DMS114 treated with DMSO at 0.1 percent for 48 hours (cell line): ENCODE measurements at regions not wholly inside any gene's neighbourhood (a gene's known extent, or its start where the extent isn't known, plus 50 kb on each side); places are given as distances from the start of the nearest gene placed in this dataset.
"Not testable (repeated sequence)": the region's sequence is repeated elsewhere in the genome, so short reads cannot be mapped to it uniquely, and the experiment has no call there.

Experiments
- DNase-seq: peaks from one replicate; lab custom pipeline; 2025; ENCODE audit not compliant: unreplicated experiment; lab: John Stamatoyannopoulos, UW

DNA sequence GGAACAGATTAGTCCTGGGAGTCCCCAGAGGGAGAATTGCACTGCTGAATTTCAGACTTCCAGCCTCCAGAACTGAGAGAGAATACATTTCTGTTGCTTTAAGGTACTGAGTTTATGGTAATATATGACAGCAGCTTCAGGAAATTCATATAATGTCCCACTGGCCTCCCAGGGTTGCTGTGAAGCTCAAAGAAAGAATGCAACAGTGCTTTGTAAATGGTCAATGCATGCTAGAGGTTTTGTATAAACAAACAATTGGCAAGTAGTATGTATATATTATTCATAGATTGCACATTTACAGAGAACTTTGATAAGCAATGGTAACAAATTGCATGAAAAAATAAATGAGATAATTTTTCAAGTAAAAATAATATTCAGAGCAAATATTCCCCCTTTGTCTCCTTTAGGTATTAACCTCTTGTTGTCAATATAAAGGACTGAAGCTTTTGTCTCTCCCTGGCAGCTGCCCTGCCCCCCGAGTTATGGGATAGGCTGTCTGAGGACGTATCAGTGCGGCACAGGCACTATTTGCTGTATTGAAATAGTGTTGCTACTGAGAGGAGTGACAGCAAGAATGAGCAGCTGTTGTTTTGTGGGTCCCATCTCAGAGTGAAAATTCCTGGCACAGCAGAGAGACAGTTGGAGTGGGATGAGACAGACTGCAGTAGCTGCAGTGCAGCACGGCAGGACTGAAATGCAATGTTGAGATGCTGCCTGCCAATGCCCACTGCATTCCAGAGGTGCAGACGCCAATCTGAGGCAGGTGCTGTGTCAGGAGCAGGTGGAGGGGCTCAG, 194.2 kb upstream of the GLRA1 start:
- no peak for DNase-seq

DNA sequence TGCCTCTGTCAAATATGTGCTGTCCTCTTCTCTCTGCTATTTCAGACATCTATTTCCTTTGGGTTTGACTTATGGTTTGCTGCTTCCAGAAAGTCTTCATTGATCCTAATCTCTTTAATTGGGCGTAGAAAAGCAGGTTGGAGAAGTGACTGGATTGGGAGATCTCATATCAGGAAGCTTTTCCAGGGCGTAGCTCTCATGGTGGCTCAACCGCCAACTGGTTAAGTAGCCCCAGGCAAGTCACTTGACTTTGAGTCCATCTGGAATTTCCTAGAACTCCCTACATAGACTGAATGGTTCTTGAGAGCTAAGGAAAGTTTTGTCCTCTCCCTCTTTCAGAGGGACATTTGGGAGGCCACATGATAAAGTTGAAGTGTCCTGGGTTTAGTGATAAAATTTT, 192.3 kb upstream of the GLRA1 start:
- DNase-seq, result no peak

DNA sequence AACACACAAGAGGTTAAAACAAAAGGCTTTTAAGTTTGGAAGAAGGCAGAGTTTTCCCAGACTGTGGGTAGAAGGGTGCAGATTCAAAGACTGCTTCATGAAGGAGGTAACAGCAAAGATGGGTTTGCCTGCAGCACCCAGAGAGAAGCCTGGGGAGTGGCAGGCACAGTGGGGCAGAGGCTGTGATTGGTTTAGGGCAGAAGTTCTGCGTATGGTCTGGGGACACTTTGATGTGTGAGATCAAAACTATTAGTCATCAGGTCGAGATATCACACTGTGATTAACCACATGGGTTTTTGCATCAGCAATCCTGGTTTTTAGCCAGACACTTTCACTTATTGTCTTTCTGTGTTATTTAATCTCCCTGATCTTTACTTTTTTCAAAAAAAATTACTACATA, 188.8 kb upstream of the GLRA1 start:
- no peak for DNase-seq

DNA sequence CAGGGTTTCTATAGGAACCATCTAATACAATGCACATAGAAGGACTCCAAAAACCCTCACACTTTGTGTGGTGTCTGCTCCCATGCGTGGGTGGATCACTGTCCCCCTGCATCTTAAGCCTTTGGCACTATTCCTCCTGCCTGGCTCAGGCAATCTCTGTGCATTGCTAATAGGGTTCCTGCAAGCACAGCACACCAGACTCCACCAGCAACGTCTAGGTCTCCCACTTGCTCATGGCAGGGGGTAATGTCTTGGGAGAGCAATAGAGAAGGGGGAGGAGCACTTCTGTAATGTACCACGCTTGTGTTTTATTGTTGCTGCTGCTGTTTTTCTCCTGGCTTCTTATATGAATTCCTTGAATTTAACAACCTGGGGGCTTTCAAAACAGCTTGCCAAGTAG, 182.6 kb upstream of the GLRA1 start:
- DNase-seq, result no peak

DNA sequence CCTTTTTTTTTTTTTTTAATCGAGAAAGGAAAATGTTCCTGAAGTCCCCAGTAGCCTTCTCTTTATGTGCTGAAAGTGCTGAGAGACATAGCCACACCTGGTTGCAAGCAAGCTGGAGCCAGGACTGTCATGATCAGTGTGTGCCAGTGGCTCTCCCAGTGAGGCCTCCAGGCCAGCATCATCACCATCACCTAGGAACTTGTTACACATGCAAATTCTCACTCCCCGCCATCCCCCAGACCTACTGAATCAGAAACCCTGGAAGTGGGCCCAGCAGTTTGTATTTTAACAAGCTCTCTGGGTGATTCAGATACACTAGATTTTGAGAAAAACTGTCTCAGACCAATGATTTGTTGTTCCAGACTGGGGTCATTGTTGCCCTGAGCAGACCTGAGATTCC, 181.9 kb upstream of the GLRA1 start:
- no peak for DNase-seq

DNA sequence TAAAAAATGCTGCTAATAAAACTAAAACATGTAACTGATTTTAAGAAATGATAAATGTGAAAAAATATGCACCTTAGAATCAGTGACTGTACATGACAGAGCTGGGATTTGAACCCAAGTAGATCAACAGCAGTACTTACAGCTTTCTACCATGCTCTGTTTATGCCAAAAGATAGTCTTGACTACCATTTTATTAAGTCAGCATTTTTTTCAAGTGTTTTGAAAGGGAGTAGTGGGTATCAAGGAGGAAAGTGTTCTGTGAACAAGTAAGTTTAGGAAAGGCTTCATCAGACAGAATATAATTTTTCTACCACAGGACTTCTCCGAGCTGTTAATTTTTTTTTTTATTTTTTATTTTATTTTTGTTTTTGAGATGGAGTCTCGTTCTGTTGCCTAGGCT, 180.4 kb upstream of the GLRA1 start:
- DNase-seq, result no peak

DNA sequence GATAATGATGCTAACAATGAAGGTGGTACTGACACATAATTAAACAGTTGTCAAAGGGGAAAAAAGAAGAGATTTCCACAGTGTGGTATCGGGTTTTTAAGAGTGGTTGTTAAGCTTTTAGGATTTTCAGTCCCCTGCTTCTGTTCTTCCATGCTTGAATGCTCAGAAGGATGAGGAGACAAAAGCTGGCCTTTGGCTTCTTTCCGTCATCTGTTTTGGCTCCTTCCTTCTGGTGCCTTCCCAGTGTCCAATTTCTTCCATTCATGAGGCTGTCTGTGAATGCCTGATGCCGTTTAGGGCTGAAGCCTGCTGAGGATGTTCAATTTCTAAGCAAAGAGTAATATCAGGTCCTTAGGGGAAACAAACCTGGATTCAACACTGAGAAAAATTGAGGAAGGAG, 179.6 kb upstream of the GLRA1 start:
- no peak for DNase-seq

DNA sequence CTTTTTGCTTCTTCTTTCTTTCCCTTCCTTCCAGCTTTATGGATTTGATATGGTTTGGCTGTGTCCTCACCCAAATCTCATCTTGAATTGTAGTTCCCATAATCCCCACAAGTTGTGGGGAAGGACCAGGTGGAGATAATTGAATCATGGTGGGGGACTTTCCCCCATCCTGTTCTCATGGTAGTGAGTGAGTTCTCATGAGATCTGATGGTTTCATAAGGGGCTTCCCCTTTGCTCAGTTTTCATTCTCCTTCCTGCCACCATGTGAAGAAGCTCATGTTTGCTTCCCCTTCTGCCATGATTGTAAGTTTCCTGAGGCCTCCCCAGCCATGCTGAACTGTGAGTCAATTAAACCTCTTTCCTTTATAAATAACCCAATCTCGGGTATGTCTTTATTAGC, 178.3 kb upstream of the GLRA1 start:
- DNase-seq, result not testable (repeated sequence)

DNA sequence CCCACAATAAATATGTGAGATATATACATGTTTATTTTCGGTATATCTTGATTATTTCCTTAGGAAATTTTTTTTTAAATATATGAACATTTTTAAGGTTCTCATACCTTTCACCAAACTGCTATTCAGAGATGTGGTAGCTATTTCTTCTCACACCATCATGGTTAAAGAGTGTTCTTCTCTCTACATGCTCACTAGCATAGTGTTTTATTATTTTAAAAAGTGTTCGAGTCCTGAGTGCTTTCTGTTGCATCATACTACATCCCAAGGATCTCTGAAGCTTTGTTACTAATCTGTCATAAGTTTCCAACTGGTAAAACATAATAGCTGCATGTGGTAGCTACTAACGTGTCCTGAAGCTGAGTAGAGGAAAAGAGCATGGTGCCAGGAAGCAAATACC, 177.4 kb upstream of the GLRA1 start:
- no peak for DNase-seq

DNA sequence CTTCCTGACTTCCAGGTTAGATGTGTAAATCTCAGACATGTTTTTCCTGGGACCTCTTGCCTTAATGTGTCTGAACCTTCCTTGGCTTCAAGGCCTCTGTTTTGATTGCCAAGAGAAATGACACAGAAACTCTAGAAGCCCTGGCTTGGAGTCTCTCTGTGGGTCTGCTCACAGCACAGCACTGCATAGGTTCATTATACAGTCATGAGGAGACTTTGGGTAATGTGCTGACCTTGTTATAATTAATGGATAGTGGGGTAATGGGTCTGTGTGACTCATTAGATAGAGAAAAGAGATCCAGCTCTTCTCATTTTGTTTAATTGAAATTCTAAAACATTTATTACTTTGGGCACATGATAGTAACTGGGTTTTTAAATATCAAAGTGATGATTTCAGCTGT, 175.8 kb upstream of the GLRA1 start:
- no peak for DNase-seq

DNA sequence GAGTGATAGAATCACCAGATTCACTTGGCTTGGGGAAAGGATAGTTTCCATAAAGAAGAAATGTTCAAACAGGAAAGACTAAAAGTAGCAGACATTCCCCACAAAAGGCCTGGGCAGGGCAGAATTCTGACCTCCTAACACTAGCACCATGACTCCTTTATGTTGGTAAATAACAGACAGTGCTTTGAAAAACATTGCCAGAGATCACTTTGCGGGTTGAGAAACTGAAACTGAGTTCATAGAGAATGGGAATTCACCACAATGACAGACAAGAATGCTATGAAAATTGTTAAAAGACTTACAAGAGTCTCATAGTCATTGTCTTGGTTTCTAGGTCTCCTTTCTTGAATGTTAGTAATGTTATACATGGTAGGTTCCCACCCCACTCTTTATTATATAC, 172.5 kb upstream of the GLRA1 start:
- DNase-seq, result no peak

DNA sequence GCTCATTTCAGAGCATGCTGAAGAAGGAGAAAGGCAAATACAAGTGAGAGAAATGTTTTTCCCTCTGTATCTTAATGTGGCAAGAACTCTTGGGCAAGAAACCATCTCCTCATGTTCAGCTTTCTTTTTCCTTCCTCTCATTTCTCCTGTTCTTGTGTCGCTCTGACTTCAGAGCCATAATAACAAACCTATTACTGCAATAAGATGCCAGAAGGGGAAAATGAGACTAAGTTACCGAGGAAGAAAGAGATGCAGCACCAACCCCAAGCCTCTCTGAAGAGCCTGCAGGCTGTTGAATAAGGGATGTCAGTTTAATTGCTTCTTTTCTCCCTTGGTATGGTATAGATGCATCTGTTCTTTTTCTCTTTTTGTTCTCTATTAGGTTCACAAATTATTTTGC, 170.1 kb upstream of the GLRA1 start:
- no peak for DNase-seq

DNA sequence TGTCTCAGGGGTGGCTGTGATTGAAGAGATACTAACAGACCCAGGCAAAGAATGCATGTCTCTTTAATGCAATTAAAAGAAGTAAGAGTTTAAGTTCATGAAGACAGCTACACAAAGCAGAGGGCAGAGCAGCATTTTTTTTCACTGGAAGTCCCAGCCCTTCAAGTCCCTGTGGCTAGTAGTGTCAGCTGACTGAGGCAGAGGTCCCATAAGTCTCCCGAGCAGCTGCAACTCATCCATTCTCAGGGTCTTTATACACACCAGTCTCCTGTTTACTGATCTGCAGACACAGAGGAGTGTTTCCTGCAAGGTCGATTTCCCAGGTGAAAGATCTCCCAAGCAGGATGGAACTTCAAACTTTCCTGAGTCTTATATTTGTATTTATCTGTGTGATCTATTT, 169.4 kb upstream of the GLRA1 start:
- no peak for DNase-seq

DNA sequence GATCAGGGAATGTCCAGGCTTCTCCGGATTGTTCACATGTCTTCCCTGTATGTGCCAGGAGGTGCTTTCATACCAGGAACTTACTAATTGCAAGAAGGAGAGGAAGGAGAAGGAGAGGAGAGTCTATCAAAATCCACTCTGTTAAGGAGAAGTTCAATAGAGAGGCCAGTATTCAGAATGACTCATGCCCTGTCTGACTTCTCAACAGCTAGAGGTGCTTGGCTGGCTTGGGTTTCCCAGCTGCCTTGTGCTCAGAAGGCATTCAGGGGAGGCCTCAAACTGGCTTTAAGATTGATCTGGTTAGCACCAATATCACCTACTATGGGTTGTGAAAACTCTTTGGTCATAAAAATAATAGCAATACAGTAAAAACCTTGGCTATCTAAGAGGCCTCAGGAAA, 167.9 kb upstream of the GLRA1 start:
- no peak for DNase-seq

DNA sequence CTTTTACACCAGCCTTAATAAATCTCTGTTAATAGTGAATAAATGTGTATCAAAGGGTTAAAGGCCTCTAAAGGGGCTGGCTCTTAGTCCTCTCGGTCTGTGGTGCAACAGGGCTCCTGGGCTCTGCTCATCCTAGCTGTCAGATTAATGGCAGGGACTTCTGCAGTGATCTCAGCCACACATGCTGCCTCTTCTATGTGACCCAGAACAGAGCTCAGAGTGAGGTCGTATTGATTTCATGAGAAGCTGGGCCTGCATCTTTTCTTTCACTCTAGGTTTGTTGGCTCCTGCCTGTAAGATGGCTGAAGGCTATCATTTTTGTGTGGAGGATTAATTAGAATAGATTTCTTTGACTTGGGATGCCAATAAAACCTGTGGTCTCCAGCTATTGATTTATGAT, 165.0 kb upstream of the GLRA1 start:
- DNase-seq, result no peak

DNA sequence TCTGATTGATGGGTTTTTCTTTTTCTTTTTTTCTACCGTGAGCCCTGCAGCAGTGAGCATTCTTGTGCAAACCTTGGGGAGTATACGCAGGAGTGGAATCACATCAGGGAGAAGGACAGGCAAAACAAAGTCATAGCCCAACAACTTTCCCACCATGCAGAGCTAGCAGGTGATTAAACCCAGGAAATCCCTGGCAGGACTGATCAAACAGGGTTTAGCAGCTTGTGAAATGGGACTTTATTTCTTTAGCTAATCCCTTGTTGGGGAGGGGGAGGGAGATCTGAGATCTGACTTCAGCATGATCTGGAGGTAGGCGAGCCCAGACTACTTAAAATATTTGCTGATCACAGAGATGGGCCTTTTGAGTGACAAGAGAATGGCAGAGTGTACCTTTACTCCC, 162.0 kb upstream of the GLRA1 start:
- DNase-seq, result no peak

DNA sequence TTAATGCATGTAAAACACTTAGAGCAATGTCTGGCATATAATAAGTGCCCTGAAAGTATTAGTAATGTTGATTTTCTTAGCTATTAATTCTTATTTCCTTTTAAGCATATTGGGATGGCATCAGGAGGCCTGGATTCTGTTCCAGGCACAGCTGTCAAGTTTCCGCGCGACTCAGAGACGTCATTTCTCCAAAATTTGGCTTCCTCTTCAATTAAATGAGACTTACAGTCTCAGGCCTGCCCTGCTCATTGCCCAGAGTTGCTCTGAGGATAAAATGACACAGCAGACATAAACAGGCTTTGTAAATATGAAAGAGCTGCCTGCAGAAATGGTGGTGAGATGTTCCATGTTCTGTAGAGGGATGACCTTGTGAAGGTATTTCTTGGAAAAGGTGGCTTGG, 159.8 kb upstream of the GLRA1 start:
- DNase-seq, result no peak

DNA sequence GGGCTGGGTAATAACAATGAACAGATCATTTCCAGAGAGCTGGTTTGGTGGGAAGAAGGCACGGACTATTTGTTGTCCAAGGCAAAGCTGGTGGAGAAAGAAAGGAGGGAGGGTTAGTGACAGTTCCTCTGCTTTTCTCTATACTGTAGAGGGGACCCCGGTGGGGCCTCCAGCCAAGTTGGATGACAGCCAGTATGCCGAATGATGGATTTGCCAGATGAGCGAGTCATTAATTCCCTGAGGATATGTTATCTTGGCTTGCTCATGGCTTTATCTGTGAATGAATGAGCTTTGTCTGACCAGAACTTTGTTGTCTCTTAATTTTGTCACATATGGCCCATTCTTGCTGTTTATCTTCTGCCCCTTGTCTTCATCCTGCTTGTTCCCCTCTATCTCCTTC, 158.6 kb upstream of the GLRA1 start:
- DNase-seq, result no peak

DNA sequence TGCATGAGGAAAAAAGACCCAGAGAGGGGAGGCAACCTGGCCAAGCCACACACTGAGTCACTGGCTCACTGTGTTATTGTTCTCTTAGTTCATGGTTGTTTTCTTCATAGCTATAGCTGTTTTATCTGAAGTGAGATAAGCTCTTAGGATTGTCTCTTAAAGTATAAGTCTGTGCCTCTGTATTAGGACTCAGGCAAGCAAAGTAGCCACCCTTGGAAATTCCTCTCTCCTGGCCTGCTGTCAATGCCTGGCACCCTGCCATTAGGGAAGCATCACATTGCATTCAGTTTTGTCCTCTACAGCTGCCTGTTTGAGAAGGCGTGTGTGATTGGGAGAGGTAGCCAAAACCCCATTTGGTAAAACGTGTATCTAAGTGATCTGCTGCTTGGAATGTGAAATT, 147.4 kb upstream of the GLRA1 start:
- no peak for DNase-seq

DNA sequence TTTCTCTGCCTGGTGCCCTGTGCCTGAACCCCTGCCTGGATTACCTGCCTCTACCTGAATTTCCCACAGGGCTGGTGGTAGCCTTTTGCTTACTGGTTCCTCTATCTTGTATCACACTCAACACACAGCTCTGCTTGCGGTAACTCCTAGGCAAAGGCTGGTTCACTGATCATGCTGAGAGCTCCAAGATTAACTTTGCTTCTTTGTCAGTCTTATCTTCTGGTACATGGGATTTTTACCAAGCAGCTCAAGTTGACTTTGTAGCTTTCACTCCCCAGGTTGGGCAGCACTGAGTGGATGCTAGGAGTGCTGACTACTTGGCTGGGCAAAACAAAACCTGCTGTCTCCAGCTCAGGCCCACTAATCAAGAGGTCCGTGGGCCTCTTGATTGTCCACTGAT, 145.9 kb upstream of the GLRA1 start:
- no peak for DNase-seq

DNA sequence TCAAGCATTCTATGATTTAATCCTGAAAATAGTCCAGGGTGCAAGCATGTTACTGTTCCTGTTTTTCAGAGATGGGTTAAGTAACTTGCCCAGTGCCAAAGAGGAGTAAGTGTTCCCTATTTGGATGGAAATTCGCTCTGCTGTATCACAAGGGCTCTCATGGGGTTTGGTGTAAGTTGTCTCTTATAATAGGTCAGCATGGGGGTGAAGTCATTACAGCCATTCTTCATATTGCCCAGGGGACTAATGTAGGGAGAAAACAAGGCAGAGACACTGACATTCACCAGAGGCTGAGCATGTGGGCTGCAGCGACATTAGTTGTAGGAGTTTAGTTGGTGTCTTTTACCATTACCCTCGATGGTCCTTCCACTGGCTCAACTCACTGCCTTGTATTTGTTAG, 142.1 kb upstream of the GLRA1 start:
- DNase-seq, result no peak

DNA sequence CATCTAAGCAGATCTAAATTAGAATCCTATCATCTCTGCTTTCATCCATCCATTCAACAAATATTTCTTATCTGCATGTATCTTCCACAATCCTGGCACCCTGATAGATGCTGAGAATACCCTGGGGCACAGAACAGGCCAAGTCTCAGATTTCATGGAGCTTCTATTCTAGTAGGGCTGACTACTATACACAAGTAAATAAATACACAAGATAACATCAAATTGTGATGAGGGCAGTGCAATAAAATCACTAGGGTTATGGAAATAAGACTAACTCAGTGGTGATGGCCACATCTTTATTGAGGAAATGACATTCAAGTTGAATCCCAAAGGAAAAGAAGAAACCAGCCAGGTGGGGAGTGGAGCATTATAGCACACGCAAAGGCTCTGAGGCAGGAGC, 138.4 kb upstream of the GLRA1 start:
- DNase-seq, result no peak

DNA sequence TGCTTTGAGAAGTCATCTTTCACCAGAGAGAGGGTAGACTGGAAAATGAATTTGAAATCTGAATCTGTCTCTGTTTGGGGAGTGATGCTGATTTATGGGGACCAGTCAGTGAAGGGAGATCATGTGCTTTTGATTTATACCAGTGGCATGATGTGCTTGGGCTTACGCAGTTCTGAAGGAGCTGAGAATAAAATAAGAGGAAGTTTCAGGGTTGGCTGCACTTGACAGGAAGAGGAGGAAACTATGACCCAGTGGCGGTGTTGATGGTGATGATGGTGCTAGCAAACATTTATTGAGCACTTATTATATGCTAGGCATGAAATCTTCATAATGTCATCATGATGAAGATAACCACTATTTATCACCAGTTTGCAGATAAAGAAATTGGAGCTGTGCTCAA, 136.4 kb upstream of the GLRA1 start:
- DNase-seq, result no peak

DNA sequence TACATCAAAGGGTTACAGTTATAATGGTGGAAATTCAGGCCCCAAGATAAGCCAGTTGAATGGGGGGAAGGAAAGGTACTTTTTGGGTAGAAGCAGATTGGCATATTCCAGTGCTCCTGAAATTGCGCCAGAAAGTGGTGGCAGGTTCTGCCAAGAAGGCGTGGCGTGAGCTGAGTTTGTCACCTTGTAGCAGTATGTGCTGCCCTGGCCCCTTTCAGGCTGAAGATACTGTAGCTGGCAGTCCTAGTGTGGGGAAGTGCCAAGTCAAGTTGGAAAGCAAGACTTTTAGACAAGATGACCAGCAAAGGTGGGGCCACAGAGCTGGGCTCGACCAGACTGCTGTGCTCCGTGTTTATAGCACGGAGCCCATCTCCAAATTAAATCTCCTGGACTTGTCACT, 133.6 kb upstream of the GLRA1 start:
- DNase-seq, result no peak
